IMR-90 (cell line): ENCODE measurements at regions not wholly inside any gene's neighbourhood (a gene's known extent, or its start where the extent isn't known, plus 50 kb on each side); places are given as distances from the start of the nearest gene placed in this dataset.

Experiments
- ATAC-seq: fragments of 200-7000 bp; cut with Tn5 transposase; 2 replicates; pipeline ENCODE4 v1.9.1; 2020; ENCODE audit warnings: low read depth, mild to moderate bottlenecking, moderate library complexity
- BruUV-seq: library from RNA; stranded (reverse); fragments of 400-500 nt; replicated peaks from 2 replicates; lab custom pipeline; 2021; lab: Mats Ljungman, UMichigan
- CTCF ChIA-PET: fragments of 300-600 bp; formaldehyde crosslinking; extraction: SDS; loops from one replicate; lab custom pipeline; 2021; ENCODE audit warnings: antibody characterized with exemption; lab: Yijun Ruan, JAX
- POLR2A ChIA-PET: fragments of 300-600 bp; sonication (Branson Sonifier 250); formaldehyde crosslinking; loops from one replicate; lab custom pipeline; 2022; ENCODE audit warnings: antibody characterized with exemption; ENCODE audit not compliant: unreplicated experiment; lab: Charles Lee
- DNase-seq: peaks from one replicate; pipeline ENCODE4 v3.0.0; 2013
- H2AFZ ChIP-seq: replicated peaks from 2 replicates; pipeline ENCODE3; 2013; ENCODE audit warnings: low read length, mild to moderate bottlenecking; ENCODE audit not compliant: poor library complexity
- H2AK5ac ChIP-seq: 2 replicates; pipeline ENCODE4 v1.6.1; 2013; ENCODE audit warnings: low read depth, low read length, inconsistent platforms
- H2AK9ac ChIP-seq: replicated peaks from 2 replicates; pipeline ENCODE3; 2013; ENCODE audit warnings: mild to moderate bottlenecking, low read depth, low read length, moderate library complexity; ENCODE audit not compliant: poor library complexity
- H2BK120ac ChIP-seq: 2 replicates; pipeline ENCODE4 v1.6.1; 2013; ENCODE audit warnings: low read depth, low read length, inconsistent platforms
- H2BK15ac ChIP-seq: 3 replicates; pipeline ENCODE4 v1.6.1; 2013; ENCODE audit warnings: low read depth, low read length, inconsistent platforms
- H2BK20ac ChIP-seq: 2 replicates; pipeline ENCODE4 v1.6.1; 2013; ENCODE audit warnings: low read depth, mild to moderate bottlenecking, inconsistent platforms, low read length, moderate library complexity
- H2BK5ac ChIP-seq: 2 replicates; pipeline ENCODE4 v1.6.1; 2013; ENCODE audit warnings: mild to moderate bottlenecking, low read depth, low read length, inconsistent platforms; ENCODE audit not compliant: poor library complexity, severe bottlenecking
- H3K14ac ChIP-seq: replicated peaks from 2 replicates; pipeline ENCODE4 v1.6.1; 2013; ENCODE audit warnings: low read depth, low read length, inconsistent platforms
- H3K18ac ChIP-seq: 2 replicates; pipeline ENCODE4 v1.6.1; 2013; ENCODE audit warnings: low read depth, low read length, control low read depth
- H3K23ac ChIP-seq: 2 replicates; pipeline ENCODE4 v1.6.1; 2013; ENCODE audit warnings: low read depth, low read length, inconsistent platforms
- H3K27ac ChIP-seq: 2 replicates; pipeline ENCODE4 v1.5.1; 2013; ENCODE audit warnings: mild to moderate bottlenecking, control low read depth, low read length; ENCODE audit not compliant: insufficient read depth
- H3K27me3 ChIP-seq: 2 replicates; pipeline ENCODE4 v1.6.1; 2013; ENCODE audit warnings: low read length; ENCODE audit not compliant: control insufficient read depth, insufficient read depth
- H3K36me3 ChIP-seq: 2 replicates; pipeline ENCODE4 v1.6.1; 2013; ENCODE audit warnings: low read length, mixed read lengths; ENCODE audit not compliant: control insufficient read depth, insufficient read depth
- H3K4ac ChIP-seq: 2 replicates; pipeline ENCODE4 v1.6.1; 2013; ENCODE audit warnings: low read depth, low read length, inconsistent platforms
- H3K4me1 ChIP-seq: 2 replicates; pipeline ENCODE4 v1.6.1; 2013; ENCODE audit warnings: low read length, mixed read lengths; ENCODE audit not compliant: control insufficient read depth, insufficient read depth
- H3K4me2 ChIP-seq: 2 replicates; pipeline ENCODE4 v1.6.1; 2013; ENCODE audit warnings: low read depth, mild to moderate bottlenecking, control low read depth, low read length, moderate library complexity
- H3K4me3 ChIP-seq: 2 replicates; pipeline ENCODE4 v1.5.1; 2013; ENCODE audit warnings: low read depth, mild to moderate bottlenecking, control low read depth, low read length, moderate library complexity; ENCODE audit not compliant: insufficient read depth
- H3K56ac ChIP-seq: 2 replicates; pipeline ENCODE4 v1.6.1; 2013; ENCODE audit warnings: low read length, inconsistent platforms; ENCODE audit not compliant: insufficient read depth; ENCODE audit errors: extremely low read depth
- H3K79me1 ChIP-seq, 2 experiments: 2 replicates each; pipeline ENCODE4 v1.6.1; 2013; ENCODE audit warnings: low read length in 2 of 2, inconsistent platforms in 1 of 2, low read depth in 1 of 2
- H3K9ac ChIP-seq: 2 replicates; pipeline ENCODE4 v1.6.1; 2013; ENCODE audit warnings: low read depth, low read length, control low read depth
- H3K9me1 ChIP-seq: 2 replicates; pipeline ENCODE4 v1.6.1; 2013; ENCODE audit warnings: low read length, inconsistent platforms; ENCODE audit not compliant: insufficient read depth
- H3K9me3 ChIP-seq: 2 replicates; pipeline ENCODE4 v1.6.1; 2013; ENCODE audit warnings: low read length; ENCODE audit not compliant: control insufficient read depth, insufficient read depth
- H4K20me1 ChIP-seq: 2 replicates; pipeline ENCODE4 v1.6.1; 2013; ENCODE audit warnings: low read length, inconsistent platforms; ENCODE audit not compliant: insufficient read depth
- H4K5ac ChIP-seq: 2 replicates; pipeline ENCODE4 v1.6.1; 2013; ENCODE audit warnings: mild to moderate bottlenecking, low read depth, low read length, control low read depth
- H4K8ac ChIP-seq, 2 experiments: 2 replicates each; pipeline ENCODE4 v1.6.1; 2013; ENCODE audit warnings: low read depth in 2 of 2, low read length in 2 of 2, control low read depth in 1 of 2, inconsistent platforms in 1 of 2
- H4K91ac ChIP-seq: 2 replicates; pipeline ENCODE4 v1.6.1; 2013; ENCODE audit warnings: low read depth, low read length, inconsistent platforms; ENCODE audit not compliant: insufficient read depth
- BHLHE40 ChIP-seq: fragments of 150-350 bp; IDR thresholded peaks from 2 replicates; pipeline ENCODE4 v1.6.1; 2016; ENCODE audit warnings: mild to moderate bottlenecking, low read depth, low read length
- CEBPB ChIP-seq: IDR thresholded peaks from 2 replicates; pipeline ENCODE4 v1.6.1; 2012; ENCODE audit warnings: low read depth, low read length, improper control_type of control experiment
- CHD1 ChIP-seq: IDR thresholded peaks from 2 replicates; pipeline ENCODE4 v1.6.1; 2012; ENCODE audit warnings: low read depth, low read length, improper control_type of control experiment
- CTCF ChIP-seq: conservative IDR thresholded peaks from 2 replicates; pipeline ENCODE4 v1.5.1; 2012; ENCODE audit warnings: mild to moderate bottlenecking, low read depth, low read length, improper control_type of control experiment
- FOS ChIP-seq: fragments of 150-350 bp; IDR thresholded peaks from 2 replicates; pipeline ENCODE4 v1.6.1; 2016; ENCODE audit warnings: low read depth, low read length
- MAZ ChIP-seq: IDR thresholded peaks from 2 replicates; pipeline ENCODE4 v1.6.1; 2012; ENCODE audit warnings: low read depth, mild to moderate bottlenecking, low read length, improper control_type of control experiment, moderate library complexity, borderline replicate concordance
- MXI1 ChIP-seq: IDR thresholded peaks from 2 replicates; pipeline ENCODE4 v1.6.1; 2012; ENCODE audit warnings: low read depth, mild to moderate bottlenecking, low read length, moderate library complexity, borderline replicate concordance
- NFE2L2 ChIP-seq: fragments of 150-350 bp; IDR thresholded peaks from 2 replicates; pipeline ENCODE4 v1.6.1; 2016; ENCODE audit warnings: low read depth, mild to moderate bottlenecking, low read length
- RAD21 ChIP-seq: IDR thresholded peaks from 2 replicates; pipeline ENCODE4 v1.6.1; 2012; ENCODE audit warnings: low read length, improper control_type of control experiment
- RCOR1 ChIP-seq: IDR thresholded peaks from 2 replicates; pipeline ENCODE4 v1.6.1; 2012; ENCODE audit warnings: mild to moderate bottlenecking, low read length, improper control_type of control experiment; ENCODE audit not compliant: insufficient replicate concordance
- SMC3 ChIP-seq: fragments of 150-350 bp; IDR thresholded peaks from 2 replicates; pipeline ENCODE4 v1.6.1; 2016; ENCODE audit warnings: low read depth, mild to moderate bottlenecking, antibody characterized with exemption, low read length, moderate library complexity
- WGBS, 2 experiments: methylation state at CpG; one replicate each; pipeline versions ENCODE4 v1.1.5 to v1.1.7; 2013; ENCODE audit warnings: missing lambda C conversion rate in 2 of 2; ENCODE audit not compliant: insufficient read length in 1 of 2; ENCODE audit errors: extremely low coverage in 2 of 2; 5-methylcytosine and 5-hydroxymethylcytosine counted together
- dilution Hi-C: fragments of 300-500 bp; cut with HindIII; formaldehyde crosslinking; loops from one replicate; pipeline ENCODE4 v1.14.3; 2018; ENCODE audit warnings: low sequenced_read_pairs; ENCODE audit not compliant: unreplicated experiment
- in situ Hi-C: fragments of 300-500 bp; cut with MboI; formaldehyde crosslinking; loops from 3 replicates; pipeline ENCODE4 v1.14.3; 2019; ENCODE audit warnings: low sequenced_read_pairs, inconsistent platforms, mixed read lengths
- intact Hi-C: fragments of 100-400 bp; cut with micrococcal nuclease; formaldehyde crosslinking; loops from 2 replicates; pipeline ENCODE4 v1.10.0; 2022

GRCh38 chr11:28517621-28518020 lies 409.4 kb downstream of the METTL15 start:
- Histone ChIP-seq H2AFZ (no peak overlapping the region), H3K9me3 (no peaks in the 10 kb centered on the region), H3K4me1 (peaks cover 10% of the 10 kb centered on the region), H3K79me1 (no peaks in the 10 kb centered on the region), H4K20me1 (no peaks in the 10 kb centered on the region), H3K27ac (no peak overlapping the region), H3K4me3 (no peak overlapping the region), H2BK20ac (0 out of 2 replicates have a peak overlapping the region, but pooled peaks have one; percentile 9), H2BK120ac (peak overlapping the region; percentile 13; the same call in 1 of the 2 replicates), H4K5ac (no peak overlapping the region), H2BK15ac (no peak overlapping the region), H3K9ac (no peak overlapping the region), H3K56ac (no peak overlapping the region), H3K4me2 (no peak overlapping the region), H3K4ac (no peak overlapping the region), H2AK9ac (no peak overlapping the region), H3K14ac (no peak overlapping the region; the same call in 1 of the 2 replicates), H4K8ac (no peak overlapping the region), H4K91ac (no peak overlapping the region), H3K9me1 (no peaks in the 10 kb centered on the region), H2BK5ac (no peak overlapping the region), H3K23ac (no peak overlapping the region), H3K18ac (no peak overlapping the region), H2AK5ac (no peak overlapping the region), H3K36me3 (no peaks in the 10 kb centered on the region), H3K27me3 (no peaks in the 10 kb centered on the region)
- dilution Hi-C loops = no loop called here
- TF ChIP-seq RCOR1 = no peak
- TF ChIP-seq BHLHE40 = no peak
- TF ChIP-seq CTCF = no peak
- TF ChIP-seq RAD21 = no peak
- no peak for TF ChIP-seq MXI1
- no peak for TF ChIP-seq MAZ
- no peak for TF ChIP-seq SMC3
- no peak for TF ChIP-seq FOS
- no peak for TF ChIP-seq CHD1
- TF ChIP-seq NFE2L2 = no peak
- TF ChIP-seq CEBPB = no peak
- ChIA-PET CTCF (interaction anchor here (0.5 to 0.7 kb wide), 4 partner anchors 54 to 1169 kb away, joined by 3 to 4 read pairs (median 3); no protein-coding TSS in a partner anchor), POLR2A (no interaction called here)
- in situ Hi-C loops = no loop called here
- no peak for DNase-seq
- WGBS, 2 experiments = no CpG with 5 or more reads among the region's 5 CpGs
- no TSS peak for BruUV-seq
- no peak for ATAC-seq
- intact Hi-C loops = no loop called here
